ENCODE measurements at regions not wholly inside any gene's neighbourhood (a gene's known extent, or its start where the extent isn't known, plus 50 kb on each side); places are given as distances from the start of the nearest gene placed in this dataset.

GRCh38 chr11:58782066-58782465 is 50.3 kb upstream of the GLYAT start:
- peaks cover 61% of the 10 kb centered on the region for H3K9me3 ChIP-seq (ENCODE audit: insufficient read depth, low read depth, low read length)

More at GRCh38 chr11:58782066-58782465, 50.3 kb upstream of the GLYAT start:
- no peak overlapping the region for H3K9ac ChIP-seq (ENCODE audit: low read depth, low read length)
- H3K36me3 ChIP-seq (ENCODE audit: insufficient read depth, low read depth, low read length), result no peaks in the 10 kb centered on the region
- H3K4me3 ChIP-seq (ENCODE audit: low read length), result no peak overlapping the region
- no peak overlapping the region for H3K27ac ChIP-seq (ENCODE audit: low read length)
- no peaks in the 10 kb centered on the region for H3K4me1 ChIP-seq (ENCODE audit: insufficient read depth, low read length)
- no peaks in the 10 kb centered on the region for H3K27me3 ChIP-seq (ENCODE audit: insufficient read depth, low read length)

Measured in iPS-20b (cell line).